Psoas muscle (tissue), 7 donors: ENCODE measurements at regions not wholly inside any gene's neighbourhood (a gene's known extent, or its start where the extent isn't known, plus 50 kb on each side); places are given as distances from the start of the nearest gene placed in this dataset.

Experiments
- ATAC-seq, 4 donors: fragments of 200-7000 bp; cut with Tn5 transposase; one replicate each; pipeline ENCODE4 v1.9.1; 2020; ENCODE audit warnings: moderate library complexity in 3 of 4, mild to moderate bottlenecking in 2 of 4
- DNase-seq, 2 donors: peaks; one replicate each; pipeline ENCODE4 v3.0.0-alpha.2; 2020
- H3K27ac ChIP-seq: fragments of 200-600 bp; one replicate; pipeline ENCODE4 v1.8.0; 2022
- H3K27me3 ChIP-seq, 3 donors: fragments of 200-600 bp in 1 of 3; one replicate each; pipeline versions ENCODE4 v1.6.1 to v1.8.0; 2013 to 2022; ENCODE audit warnings: low read length in 2 of 3, mild to moderate bottlenecking in 2 of 3, moderate library complexity in 1 of 3; ENCODE audit not compliant: insufficient read depth in 3 of 3
- H3K36me3 ChIP-seq, 2 donors: fragments of 200-600 bp in 1 of 2; one replicate each; pipeline versions ENCODE4 v1.6.1 to v1.8.0; 2013 to 2022; ENCODE audit warnings: low read depth in 1 of 2, mild to moderate bottlenecking in 1 of 2, moderate library complexity in 1 of 2; ENCODE audit not compliant: insufficient read depth in 1 of 2
- H3K4me1 ChIP-seq: fragments of 200-600 bp; one replicate; pipeline ENCODE4 v1.8.0; 2022
- H3K4me3 ChIP-seq: fragments of 200-600 bp; one replicate; pipeline ENCODE4 v1.8.0; 2022; ENCODE audit warnings: mild to moderate bottlenecking
- H3K9me3 ChIP-seq: fragments of 200-600 bp; one replicate; pipeline ENCODE4 v1.8.0; 2022
- CTCF ChIP-seq: fragments of 200-600 bp; IDR thresholded peaks from one replicate; pipeline ENCODE4 v1.8.0; 2022; ENCODE audit warnings: antibody characterized with exemption
- WGBS, 3 donors: extraction: QIAGEN DNeasy Blood & Tissue Kit; methylation state at CpG; one replicate each; pipeline versions ENCODE4 v1.1.6 to v1.1.7; 2013; 5-methylcytosine and 5-hydroxymethylcytosine counted together
- intact Hi-C, 2 donors: fragments of 100-400 bp; cut with DNase I; formaldehyde crosslinking; loops; one replicate each; pipeline versions ENCODE4 v1.11.0 to v1.14.2; 2022
- donor health status: healthy with polysubstance abuse.
- donor health status: DM: no; HTN: no; CAD: no; lungs with moderate emphysema.
- donor health status: Bipolar disorder and iron deficiency.
- donor health status: healthy.
- donor health status: DM: yes; HTN: yes; CAD: no.
- donor health status: DM: no; HTN: no; CAD: no.
- donor health status: DM: yes; HTN: yes; CAD: no.

- 59 to 70% (median 68%) methylated on average over 11 of the region's 11 CpGs for WGBS, 3 donors
- H3K4me1 ChIP-seq: no peaks in the 10 kb centered on the region
- H3K4me3 ChIP-seq: no peak overlapping the region
- H3K9me3 ChIP-seq: no peaks in the 10 kb centered on the region
- intact Hi-C loops: no loop called here
- DNase-seq (no peak), ATAC-seq (no peak)
- no peak overlapping the region for H3K27ac ChIP-seq
- TF ChIP-seq CTCF: no peak
- no peaks in the 10 kb centered on the region for H3K36me3 ChIP-seq
- H3K27me3 ChIP-seq: no peaks in the 10 kb centered on the region
These were observed 411.7 kb downstream of the IRS2 start for GRCh38 chr13:109374609-109375200.

- H3K9me3 ChIP-seq: no peaks in the 10 kb centered on the region
- H3K4me3 ChIP-seq: no peak overlapping the region
- no peaks in the 10 kb centered on the region for H3K36me3 ChIP-seq
- no peak overlapping the region for H3K27ac ChIP-seq
- no peak for TF ChIP-seq CTCF
- 91 to 93% (median 91%) methylated on average over 6 of the region's 6 CpGs for WGBS, 3 donors
- intact Hi-C loops: no loop called here
- H3K4me1 ChIP-seq: no peaks in the 10 kb centered on the region
- no peaks in the 10 kb centered on the region for H3K27me3 ChIP-seq
- DNase-seq (no peak), ATAC-seq (no peak)
These were observed 413.7 kb downstream of the IRS2 start for GRCh38 chr13:109372666-109373065.

GRCh38 chr13:109371066-109371465 lies 415.3 kb downstream of the IRS2 start:
- Histone ChIP-seq H3K36me3 (no peaks in the 10 kb centered on the region), H3K27ac (no peak overlapping the region), H3K27me3 (peaks cover 0 to 3% (median 0%) of the 10 kb centered on the region in 3 donors), H3K4me3 (no peak overlapping the region), H3K4me1 (no peaks in the 10 kb centered on the region), H3K9me3 (no peaks in the 10 kb centered on the region)
- DNase-seq: no peak
- WGBS, 3 donors: 35 to 38% (median 37%) methylated on average over 8 of the region's 8 CpGs
- ATAC-seq: no peak
- no peak for TF ChIP-seq CTCF
- intact Hi-C loops: no loop called here

- Histone ChIP-seq H3K27ac (no peak overlapping the region), H3K36me3 (no peaks in the 10 kb centered on the region), H3K4me1 (no peaks in the 10 kb centered on the region), H3K9me3 (no peaks in the 10 kb centered on the region), H3K27me3 (peaks cover 0 to 3% (median 0%) of the 10 kb centered on the region in 3 donors), H3K4me3 (no peak overlapping the region)
- ATAC-seq: no peak
- intact Hi-C loops: no loop called here
- no peak for DNase-seq
- TF ChIP-seq CTCF: no peak
- WGBS, 3 donors: 75 to 88% (median 85%) methylated on average over 10 of the region's 10 CpGs
These were observed 415.9 kb downstream of the IRS2 start for GRCh38 chr13:109370496-109370895.
